Activated CD4-positive, CD25-positive, alpha-beta regulatory T cell treated with anti-CD3 and anti-CD28 coated beads, Interleukin-2, amount 50 U/mL, for 24 hours (primary cell): ENCODE measurements at regions not wholly inside any gene's neighbourhood (a gene's known extent, or its start where the extent isn't known, plus 50 kb on each side); places are given as distances from the start of the nearest gene placed in this dataset.

Source experiments
- ATAC-seq, 2 donors: fragments of 150-1000 bp; cut with Tn5 transposase; one replicate each; pipeline ENCODE4 v1.10.0; 2021; ENCODE audit warnings: mild to moderate bottlenecking in 1 of 2, moderate library complexity in 1 of 2

DNA sequence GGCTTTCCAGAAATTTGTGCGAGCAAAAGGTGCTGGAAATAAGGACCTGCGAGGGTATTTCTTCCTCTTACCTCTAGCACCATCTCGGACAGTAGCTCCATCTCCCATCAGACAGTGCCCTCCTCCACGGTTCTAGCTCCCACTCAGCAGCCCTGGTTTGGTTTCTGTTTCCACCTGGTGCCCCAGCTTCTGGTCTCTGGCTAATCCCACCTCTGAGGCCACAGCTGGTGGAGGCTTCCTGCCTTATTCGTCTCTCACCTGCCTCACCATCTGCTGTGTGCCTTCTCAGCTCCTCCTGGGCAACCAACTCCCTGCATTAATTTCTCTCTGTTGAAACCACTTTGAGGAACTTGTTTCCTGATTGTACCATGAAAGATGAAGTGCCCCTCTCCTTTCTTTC is 162.4 kb upstream of the CDYL start:
- ATAC-seq: no peak

DNA sequence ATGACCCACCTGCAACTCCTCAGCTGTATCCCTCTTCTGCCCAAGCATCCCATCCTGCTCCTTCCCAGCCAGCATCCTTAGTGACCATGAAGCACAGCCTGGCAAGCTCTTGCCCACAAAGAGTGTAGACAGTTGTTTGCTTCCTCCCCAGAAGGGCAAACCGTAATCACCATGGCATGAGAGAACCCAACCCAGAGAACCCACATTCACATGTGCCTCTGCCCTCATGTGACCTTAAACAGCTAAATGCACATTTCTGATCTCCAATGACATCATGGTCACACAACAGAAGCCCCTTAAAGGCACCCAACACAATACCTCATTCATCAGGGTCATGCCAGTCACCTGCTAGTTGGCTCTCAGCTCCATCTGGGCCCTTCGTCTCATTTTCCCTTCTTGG is 162.8 kb upstream of the CDYL start:
- no peak for ATAC-seq

DNA sequence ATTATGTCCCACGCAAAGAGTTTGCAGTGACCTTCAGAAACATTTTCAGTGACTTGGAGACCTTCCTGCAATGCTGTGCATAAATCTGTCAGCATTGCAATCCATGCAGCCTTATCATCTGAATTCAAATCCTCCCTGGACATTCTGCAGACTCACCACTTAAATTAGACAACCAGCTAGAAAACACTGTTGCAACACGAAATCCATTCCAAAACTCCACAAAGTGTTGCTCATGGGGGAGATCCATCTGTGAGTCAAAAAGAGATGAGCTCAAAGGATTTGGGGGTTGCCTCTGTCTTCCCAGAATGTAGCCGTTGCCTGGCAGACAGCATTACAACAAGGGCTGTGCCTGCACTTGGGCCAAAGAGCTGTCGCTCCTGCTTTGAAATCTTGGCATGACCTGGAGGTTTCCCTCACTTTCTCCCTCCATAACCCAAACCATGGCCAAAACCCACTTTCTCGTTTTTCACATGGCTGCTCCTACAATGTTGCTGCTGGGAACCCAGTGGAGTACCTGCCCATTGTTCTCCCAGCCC is 163.5 kb upstream of the CDYL start:
- ATAC-seq: no peak

DNA sequence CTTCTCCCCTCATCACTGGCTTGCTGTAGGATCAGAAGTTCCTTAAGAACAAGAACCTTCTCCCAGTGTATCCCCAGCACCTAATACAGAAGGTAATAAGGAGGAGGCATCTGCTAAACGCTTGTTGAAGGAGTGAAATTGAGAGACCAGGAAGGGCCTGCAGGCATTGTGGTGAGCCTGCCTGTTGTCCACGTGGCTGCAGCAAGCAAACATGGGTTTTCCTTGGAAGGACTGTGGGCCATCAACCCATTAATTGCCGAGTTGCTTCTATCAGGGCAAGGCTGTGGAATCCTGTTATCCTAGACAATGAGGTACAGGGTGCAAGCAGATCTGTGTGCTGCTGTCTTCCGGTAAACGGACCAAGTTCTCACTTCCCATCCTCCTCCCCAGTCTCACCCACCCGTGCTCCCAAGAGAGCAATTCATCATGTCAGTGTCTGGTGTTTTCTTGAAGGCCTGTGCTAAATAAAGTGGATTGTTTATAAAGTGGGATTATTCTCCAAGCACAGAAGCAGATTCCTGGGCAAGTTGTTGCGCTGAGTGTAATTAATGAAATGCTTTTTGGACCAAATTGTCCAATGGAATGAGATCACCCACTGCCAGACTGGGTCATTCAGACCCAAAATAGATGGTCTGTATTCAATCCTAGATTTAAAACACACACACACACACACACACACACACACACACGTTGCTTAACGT is 164.6 kb upstream of the CDYL start:
- no peak for ATAC-seq

DNA sequence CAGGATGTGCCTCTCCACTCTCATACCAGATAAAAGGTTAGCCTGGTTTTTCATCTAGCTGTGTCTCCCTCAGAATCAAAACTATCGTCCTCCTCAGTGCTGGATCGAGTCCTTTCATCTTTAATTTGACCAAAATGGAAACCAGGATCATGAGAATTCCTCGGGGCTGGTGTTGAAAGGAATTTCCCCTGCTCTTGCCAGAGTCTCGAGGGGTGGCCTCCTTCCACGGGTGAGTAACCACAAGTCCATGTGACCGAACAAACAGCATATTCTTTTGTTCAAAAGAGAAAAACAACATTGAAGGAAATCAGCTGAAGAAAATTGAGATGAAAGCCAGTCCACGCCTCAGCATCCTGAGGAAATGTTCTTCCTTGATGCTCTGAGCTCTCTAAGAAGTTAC is 165.9 kb upstream of the CDYL start:
- no peak for ATAC-seq

DNA sequence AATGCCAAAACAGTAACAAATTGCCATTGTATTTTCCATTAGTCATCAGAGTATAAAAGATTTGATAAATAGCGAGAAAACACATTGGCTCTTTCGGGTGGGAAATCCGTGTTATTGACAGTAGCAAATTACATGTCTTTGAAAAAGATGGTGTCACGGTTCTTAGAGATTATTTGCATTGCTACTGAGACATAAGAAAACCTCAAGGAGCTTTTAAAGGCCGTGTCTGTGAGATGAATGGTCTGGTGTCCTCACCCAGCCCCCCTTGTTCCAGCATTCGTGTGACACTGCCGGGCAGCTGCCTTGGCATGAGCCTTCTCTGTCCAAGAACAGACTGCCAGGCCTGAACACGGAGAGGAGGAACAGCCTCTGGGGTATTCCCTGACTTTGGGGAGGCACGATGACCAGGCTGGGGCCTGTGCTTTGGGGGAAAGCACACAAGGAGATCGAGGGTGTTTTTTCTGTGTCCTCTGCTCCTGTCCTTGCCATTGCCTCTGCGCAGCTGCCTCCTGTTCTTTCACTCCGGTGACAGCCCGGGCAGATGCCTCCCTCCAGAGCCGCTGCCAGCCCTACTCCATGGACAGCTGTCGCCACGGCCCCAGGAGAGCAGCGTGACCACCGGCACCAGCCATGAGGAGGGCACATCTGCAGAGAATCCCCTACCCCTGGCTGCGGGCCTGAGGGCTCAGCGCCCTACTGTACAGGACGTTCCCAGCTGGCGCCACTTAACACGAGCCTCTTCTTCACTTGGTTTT is 167.7 kb upstream of the CDYL start:
- no peak for ATAC-seq

DNA sequence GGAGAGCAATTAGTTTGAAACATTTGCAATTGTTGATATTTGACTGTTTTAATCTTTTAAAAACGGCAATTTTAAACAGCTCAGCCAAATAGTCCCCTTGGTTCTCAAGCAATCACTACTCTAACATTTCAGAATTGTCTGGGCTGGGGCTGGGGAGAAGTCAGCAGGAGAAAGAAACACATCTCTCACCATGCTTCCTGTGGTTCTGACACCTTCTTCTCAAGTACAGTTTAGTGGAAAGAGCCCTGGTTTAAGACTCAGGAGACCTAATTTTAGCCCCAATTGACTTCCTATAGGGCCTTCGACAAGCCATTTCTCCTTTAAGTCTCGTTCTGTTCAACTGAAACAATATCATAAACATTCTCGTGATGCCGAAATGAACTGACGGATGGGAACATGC is 168.4 kb upstream of the CDYL start:
- no peak for ATAC-seq

DNA sequence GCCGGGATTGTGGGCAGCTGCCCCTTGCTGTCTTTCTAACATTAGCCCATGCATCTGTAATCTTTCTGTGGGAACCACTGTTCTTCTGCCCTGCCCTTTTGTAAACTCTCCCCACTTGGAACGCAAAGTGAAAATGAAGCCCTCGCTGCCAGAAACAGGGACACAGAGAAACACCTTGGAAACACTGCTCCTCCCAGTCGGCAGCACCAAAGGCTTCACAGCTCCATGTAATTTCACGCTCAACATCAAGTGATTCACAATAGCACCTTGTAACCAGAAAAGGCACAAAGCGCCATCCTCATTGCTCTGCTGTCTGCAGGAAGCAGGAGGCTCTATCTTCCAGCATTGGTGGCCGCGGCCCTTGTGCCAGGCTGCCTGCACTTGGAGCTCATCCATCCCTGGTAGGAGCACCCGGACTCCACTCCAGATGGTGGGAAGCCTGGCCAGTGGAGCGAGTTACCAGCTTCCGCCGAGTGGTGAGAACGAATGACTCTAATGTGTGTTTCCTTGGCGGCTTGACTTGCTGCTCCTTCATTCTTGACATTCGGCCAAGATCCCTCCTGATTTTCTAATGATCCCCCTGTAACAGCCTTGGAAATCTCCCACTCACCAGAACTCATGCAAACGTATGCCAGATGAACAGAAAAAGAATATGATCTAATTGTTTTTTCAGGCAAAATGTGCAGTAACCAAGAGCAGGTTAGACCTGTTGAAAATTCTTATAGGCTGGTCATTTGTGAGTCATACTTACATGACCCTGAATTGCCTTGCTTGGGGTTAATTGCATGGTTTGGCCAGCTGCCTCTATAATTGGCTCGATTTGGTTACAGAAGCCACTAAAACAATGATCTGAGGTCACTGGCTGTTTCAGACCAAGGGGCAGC is 169.1 kb upstream of the CDYL start:
- ATAC-seq: no peak

DNA sequence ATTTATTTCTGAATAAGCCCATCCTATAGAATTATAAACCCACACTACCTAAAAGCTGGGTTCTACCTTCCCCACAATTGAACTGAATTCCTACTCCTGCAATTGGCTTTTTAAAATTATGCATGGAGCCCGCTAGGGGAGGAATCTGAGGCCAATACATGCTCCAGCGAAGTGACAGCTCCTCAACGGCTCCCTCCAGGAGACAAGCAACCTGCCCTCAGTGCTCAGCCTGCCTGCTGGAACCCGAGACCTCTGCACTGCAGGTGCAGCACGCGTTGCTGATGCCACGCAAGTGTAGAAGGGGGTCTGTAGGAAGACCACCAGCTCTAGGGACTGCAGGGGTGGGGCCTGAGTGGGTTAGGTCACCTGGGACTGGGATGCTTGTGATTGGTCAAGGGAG is 170.2 kb upstream of the CDYL start:
- no peak for ATAC-seq

DNA sequence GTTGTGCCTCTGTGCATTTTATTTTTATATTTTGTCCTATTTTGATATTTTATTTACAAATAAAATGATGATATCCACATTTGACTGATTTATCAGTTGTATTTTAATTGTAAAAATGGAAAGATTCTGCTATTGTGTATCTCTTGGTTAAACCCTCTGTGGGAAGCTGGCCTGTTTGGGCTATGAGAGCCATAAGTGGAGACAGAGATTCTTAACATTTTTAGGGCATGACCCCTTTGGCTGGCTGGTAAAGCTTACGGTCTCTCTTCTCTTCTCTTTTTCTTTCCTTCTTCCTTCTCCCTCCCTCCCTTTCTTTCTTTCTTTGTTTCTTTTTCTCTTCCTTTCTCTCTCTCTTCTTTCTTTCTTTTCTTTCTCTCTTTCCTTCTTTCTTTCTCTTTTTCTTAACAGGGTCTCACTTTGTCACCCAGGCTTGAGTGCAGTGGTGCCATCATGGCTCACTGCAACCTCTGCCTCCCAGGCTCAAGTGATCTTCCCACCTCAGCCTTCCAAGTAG is 172.3 kb upstream of the CDYL start:
- no peak for ATAC-seq

DNA sequence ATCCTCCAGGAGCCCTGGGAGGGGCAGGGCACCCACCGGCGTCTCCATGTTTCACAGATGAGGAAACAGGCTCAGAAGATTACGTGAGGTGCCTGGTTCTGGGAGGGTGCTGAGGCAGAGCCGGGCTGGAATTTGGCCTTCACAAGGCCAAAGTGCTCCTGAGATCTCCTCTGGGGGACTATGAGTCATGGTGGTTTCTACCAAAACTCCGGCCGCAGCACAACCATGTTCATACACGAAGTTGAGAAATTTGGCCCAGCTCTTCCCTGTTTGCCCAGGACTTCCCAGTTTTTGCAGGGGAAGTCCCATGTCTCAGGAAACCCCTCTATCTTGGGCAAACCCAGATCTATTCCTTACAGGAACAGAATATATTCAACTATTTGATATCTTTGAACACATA is 172.9 kb upstream of the CDYL start:
- no peak for ATAC-seq

DNA sequence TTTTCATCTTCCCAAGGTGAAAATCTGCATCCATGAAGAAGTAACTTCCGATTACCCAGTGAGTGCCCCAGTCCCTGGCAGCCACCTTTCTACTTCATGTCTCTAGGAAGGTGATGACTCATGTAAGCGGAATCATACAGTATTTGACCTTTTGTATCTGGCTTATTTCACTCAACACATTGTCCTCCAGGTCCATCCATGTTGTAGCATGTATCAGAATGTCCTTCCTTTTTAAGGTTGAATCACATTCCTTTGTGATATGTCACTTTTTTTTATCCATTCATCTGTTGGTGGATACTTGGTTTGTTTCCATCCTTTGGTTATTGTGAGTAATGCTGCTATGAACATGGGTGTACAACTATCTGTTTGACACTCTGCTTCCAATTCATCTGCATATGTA is 176.3 kb upstream of the CDYL start:
- ATAC-seq: no peak

DNA sequence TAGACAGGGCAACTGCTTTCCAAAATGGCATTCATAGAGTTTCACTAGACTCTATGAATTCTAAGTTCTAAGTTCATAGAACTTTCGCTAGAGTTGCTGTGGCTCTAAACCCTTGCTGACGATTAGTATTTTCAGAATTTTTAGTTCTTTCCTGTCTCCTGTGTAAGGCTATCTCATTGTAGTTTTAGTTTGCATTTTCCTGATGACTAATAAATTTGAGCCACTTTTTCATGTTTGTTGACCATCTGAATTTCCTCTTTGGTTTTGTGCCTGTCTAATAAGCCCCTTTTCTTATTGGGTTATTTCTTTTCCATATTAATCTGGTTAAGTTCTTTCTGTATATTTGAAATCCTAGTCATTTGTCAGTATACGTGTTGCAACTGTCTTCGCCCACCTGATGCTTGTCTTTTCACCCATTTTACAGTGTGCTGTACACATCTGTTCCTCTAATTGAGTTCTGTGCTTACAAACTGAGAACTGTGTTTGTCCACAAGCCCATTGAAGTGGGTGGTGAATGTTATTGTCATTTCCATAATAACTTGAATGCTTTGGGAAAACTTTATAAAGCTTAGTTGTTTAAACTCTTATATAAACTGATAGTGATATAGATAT is 177.7 kb upstream of the CDYL start:
- no peak for ATAC-seq

DNA sequence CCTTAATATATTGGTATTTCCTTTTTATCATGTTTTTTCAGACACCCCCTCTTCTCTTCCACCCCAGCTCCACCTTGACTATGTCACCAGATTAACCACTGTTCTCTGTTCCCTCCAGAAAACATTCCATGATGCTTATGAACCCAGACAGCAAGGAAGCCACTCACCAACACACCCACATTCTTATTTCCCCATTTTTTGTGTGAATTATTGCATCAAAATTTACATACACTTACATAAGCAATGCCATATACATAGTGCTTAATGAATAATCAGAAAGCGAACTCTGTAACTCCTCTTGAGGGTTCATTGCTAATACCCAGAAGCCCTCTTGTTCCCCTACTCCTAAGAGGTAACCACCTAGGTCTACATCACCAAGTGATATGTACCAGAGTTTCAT is 182.3 kb upstream of the CDYL start:
- ATAC-seq: no peak

DNA sequence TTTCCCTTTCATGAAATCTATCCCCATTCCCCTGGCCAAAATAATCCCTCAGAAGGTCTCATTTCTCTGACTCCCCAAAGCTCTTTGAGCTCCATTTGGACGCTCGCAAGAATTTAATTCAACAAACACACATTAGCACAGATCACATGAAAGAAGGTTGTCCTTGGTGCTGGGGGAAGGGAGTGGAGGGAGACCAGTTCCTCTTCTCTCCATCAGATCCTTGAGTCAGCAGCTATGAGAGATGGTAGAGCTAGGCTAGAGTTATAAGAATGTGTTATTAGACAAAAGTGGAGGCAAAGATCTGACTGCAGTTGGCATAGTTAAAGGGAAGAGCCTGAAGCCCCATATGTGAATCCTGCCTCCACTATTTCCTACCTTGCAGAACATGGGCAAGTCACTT is 184.2 kb upstream of the CDYL start:
- ATAC-seq: no peak

DNA sequence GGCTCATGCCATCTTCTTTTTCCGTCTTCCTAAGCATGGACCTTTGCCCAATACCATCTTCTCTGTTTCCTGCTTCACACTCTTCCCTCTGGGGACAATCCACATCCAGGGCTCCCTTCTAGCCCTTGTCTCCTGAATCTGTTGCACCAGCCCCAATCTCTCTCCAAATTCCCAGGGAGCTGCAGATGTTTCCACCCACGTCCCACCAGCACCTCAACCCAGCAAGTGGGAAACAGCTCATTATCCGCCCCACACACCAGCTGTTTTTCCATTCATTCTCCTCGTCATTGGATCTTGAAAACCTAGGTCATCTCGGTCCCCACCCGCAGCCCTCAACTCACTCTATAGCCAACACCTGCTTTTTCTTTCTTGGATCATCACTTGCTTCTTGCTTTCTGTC is 185.0 kb upstream of the CDYL start:
- no peak for ATAC-seq

DNA sequence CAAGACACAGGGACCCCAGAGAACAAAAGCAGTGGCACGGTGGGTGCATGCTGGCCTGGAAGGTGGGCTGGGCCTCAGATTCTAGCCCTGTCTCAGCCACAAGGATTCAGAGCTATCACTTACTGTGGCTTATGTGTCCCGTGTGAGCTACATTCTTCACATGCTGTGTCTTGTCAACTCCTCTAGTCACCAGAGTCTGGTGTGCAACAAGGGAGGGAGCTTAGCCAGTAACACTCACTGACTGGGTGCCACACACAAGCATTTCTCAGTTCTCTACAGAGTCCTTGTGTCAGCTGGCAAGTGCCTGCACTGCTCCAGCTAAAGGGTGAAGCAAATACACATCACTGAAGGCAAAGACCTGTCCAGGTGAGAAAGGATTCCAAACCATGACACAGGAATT is 186.9 kb upstream of the CDYL start:
- no peak for ATAC-seq

DNA sequence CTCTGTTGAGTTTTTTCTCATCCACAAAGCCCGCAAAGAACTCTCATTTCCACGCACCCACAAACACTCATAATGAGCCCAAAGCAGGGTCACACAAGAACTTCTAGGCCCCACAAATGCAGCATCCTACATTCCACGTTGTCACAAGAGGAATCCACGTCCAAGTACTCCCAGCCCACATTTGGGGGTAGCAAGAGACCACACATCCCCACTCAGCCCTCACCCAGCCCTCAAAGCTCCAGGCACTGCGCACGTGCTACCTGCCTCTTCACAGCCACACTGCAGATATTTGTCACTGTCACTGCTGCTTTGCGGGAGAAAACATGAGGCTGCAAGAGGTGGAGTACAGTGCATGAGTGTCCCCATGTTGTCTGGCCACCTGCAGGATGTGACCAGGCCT is 187.6 kb upstream of the CDYL start:
- no peak for ATAC-seq

DNA sequence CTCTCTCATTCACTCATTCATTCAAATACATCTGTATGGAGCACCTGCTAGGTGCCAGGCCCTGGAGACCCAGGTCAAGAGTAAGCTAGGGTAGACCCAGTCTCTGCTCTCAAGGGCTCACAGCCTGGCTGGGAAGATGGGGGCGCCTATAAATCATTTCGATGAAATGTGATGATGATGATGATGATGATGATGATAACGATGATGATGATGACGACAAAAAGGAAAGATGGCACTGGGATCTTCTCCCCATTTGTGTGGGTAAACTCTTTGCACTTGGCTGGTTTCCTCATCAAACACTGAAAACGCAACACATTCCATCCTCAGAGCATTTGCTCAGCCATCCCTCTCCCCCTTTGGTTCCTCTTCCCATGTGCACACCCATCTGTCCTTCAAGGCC is 188.0 kb upstream of the CDYL start:
- no peak for ATAC-seq

DNA sequence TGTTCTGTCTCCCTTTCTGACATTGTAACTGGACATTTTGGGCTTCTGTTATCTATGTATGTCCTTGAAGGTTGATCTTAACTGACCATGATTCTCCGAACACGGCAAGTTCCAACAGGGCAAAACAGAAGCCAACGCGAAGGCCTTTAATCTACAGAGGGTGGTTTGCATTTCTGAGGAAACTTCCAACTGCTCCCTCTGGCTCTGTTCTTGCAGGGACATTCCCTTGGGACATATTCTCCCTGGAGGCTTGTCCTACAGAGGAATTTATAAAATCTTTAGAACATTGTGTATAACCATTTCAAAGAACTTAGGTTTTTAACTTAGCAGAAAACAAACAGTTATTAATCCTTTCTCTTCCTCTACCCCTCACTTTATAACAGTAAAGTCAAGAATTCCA is 189.0 kb upstream of the CDYL start:
- ATAC-seq: no peak

DNA sequence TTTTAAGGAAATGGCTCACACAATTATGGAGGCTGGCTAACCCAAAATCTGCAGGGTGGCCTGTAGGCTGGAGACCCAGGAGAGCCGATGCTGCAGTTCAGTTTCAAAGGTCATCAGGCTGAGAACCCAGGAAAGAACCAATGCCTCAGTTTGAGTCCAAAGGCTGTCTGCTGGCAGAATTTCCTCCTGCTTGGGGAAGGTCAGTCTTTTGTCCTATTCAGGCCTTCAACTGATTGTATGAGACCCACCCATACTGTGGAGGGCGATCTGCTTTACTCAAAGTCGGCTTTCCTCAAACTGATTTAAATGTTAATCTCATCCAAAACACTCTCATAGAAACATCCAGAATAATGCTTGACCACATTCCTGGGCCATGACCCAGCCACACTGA is 189.7 kb upstream of the CDYL start:
- no peak for ATAC-seq

DNA sequence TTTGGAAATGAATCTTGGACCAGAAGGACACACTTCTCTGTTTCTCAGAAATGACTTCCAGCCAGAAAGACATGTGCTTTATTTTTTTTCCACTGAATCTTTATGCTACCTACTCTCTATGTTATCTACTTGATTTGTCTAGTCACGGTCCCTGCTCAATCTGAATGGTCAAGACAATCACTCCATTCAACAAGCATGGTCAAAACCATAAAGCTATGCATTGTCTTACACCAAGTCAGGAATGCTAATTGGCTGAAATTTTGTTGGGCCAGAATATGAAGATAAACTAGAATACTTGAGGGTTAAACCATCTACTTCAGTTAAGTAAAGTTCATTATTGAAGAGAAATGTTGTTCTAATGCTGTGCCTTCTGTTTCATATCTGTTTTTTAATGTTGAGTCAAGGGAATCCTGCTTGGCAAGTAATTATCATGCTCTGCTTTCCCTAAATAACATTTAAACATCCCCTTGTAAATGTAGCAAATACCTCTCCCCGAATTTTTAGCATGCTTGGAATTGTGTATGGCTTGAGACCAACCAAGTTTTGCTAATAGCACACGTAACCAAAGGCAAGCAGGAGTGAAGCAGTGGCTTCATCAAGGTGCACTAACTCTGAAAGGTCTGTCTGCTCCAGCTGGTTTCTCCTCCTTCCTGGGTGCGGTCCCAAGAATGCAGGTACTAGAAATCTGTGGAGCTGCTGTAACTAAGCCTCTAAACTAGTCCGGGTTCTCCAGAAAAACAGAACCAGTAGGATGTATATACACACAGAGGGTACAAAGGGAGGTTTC is 190.3 kb upstream of the CDYL start:
- ATAC-seq: no peak
